B cell (primary cell): ENCODE measurements at regions not wholly inside any gene's neighbourhood (a gene's known extent, or its start where the extent isn't known, plus 50 kb on each side); places are given as distances from the start of the nearest gene placed in this dataset.

ENCODE experiments used
- ATAC-seq: fragments of 200-7000 bp; cut with Tn5 transposase; one replicate; pipeline ENCODE4 v1.10.0; 2021; ENCODE audit warnings: low read depth, mild to moderate bottlenecking, moderate number of reproducible peaks, moderate library complexity
- CTCF ChIA-PET: fragments of 350-600 bp; sonication (Branson Sonifier 250); formaldehyde crosslinking; loops from one replicate; lab custom pipeline; 2021; ENCODE audit warnings: antibody characterized with exemption, inconsistent platforms; lab: Charles Lee
- POLR2A ChIA-PET: fragments of 350-600 bp; sonication (Branson Sonifier 250); formaldehyde crosslinking; loops from one replicate; lab custom pipeline; 2021; ENCODE audit warnings: antibody characterized with exemption; lab: Charles Lee
- DNase-seq: peaks from one replicate; pipeline ENCODE4 v3.0.0; 2013
- H2AFZ ChIP-seq: 2 replicates; pipeline ENCODE4 v1.6.1; 2012; ENCODE audit warnings: mild to moderate bottlenecking, low read depth, low read length; ENCODE audit not compliant: insufficient read depth, poor library complexity, severe bottlenecking
- H3K27ac ChIP-seq, 2 donors: 1 replicate in 1 of 2; 2 replicates in 1 of 2; pipeline ENCODE4 v1.5.1; 2012 to 2013; ENCODE audit warnings: low read length in 2 of 2, mild to moderate bottlenecking in 2 of 2, moderate library complexity in 1 of 2
- H3K27me3 ChIP-seq, 4 experiments: fragments of 200-600 bp in 1 of 4; sonication (generic) in 1 of 4; replicated peaks in 1 of 4; 1 replicate in 2 of 4; 2 replicates in 2 of 4; pipeline versions ENCODE4 v1.6.1 to v1.7.0; 2013 to 2016; ENCODE audit warnings: low read length in 3 of 4, mild to moderate bottlenecking in 2 of 4, mixed read lengths in 1 of 4, moderate library complexity in 1 of 4; ENCODE audit not compliant: insufficient read depth in 4 of 4, control insufficient read depth in 3 of 4; ENCODE audit errors: control extremely low read depth in 1 of 4
- H3K36me3 ChIP-seq, 2 experiments: replicated peaks in 1 of 2; 1 replicate in 1 of 2; 2 replicates in 1 of 2; pipeline versions ENCODE4 v1.6.1 to v1.7.1; 2013; ENCODE audit warnings: low read length in 1 of 2; ENCODE audit not compliant: insufficient read depth in 2 of 2, control insufficient read depth in 1 of 2; ENCODE audit errors: control extremely low read depth in 1 of 2, extremely low read depth in 1 of 2
- H3K4me1 ChIP-seq, 2 donors: fragments of 200-600 bp in 1 of 2; sonication (generic) in 1 of 2; 1 replicate in 1 of 2; 2 replicates in 1 of 2; pipeline versions ENCODE4 v1.5.1 to v1.6.1; 2013 to 2017; ENCODE audit warnings: low read length in 2 of 2; ENCODE audit not compliant: control insufficient read depth in 2 of 2, insufficient read depth in 2 of 2
- H3K4me2 ChIP-seq: replicated peaks from 2 replicates; pipeline ENCODE3; 2012; ENCODE audit warnings: mild to moderate bottlenecking, low read depth, low read length; ENCODE audit not compliant: poor library complexity, severe bottlenecking
- H3K4me3 ChIP-seq, 5 experiments: fragments of 200-600 bp in 1 of 5; sonication (generic) in 1 of 5; 1 replicate in 3 of 5; 2 replicates in 2 of 5; pipeline versions ENCODE4 v1.5.1 to v1.7.0; 2011 to 2016; ENCODE audit warnings: low read length in 4 of 5, mild to moderate bottlenecking in 4 of 5, low read depth in 2 of 5, control low read depth in 1 of 5, moderate library complexity in 1 of 5; ENCODE audit not compliant: insufficient read depth in 1 of 5; ENCODE audit errors: control extremely low read depth in 1 of 5, extremely low read depth in 1 of 5
- H3K79me2 ChIP-seq: fragments of 200-600 bp; sonication (generic); one replicate; pipeline ENCODE4 v1.6.0; 2016; ENCODE audit warnings: low read length; ENCODE audit not compliant: control insufficient read depth, insufficient read depth
- H3K9ac ChIP-seq: fragments of 200-600 bp; sonication (generic); 2 replicates; pipeline ENCODE4 v1.6.1; 2017; ENCODE audit warnings: mild to moderate bottlenecking, low read length, moderate library complexity
- H3K9me3 ChIP-seq, 3 donors: one replicate each; pipeline versions ENCODE4 v1.6.1 to v1.7.1; 2013; ENCODE audit warnings: low read length in 2 of 3; ENCODE audit not compliant: control insufficient read depth in 2 of 3, insufficient read depth in 1 of 3; ENCODE audit errors: control extremely low read depth in 1 of 3
- H4K20me1 ChIP-seq: 2 replicates; pipeline ENCODE4 v1.6.0; 2012; ENCODE audit warnings: mild to moderate bottlenecking, low read length; ENCODE audit not compliant: insufficient read depth, control insufficient read depth, poor library complexity, severe bottlenecking
- H3K27ac Mint-ChIP-seq: one replicate; pipeline ENCODE4 v1.8.0; 2021; ENCODE audit warnings: mixed read lengths
- H3K27me3 Mint-ChIP-seq: one replicate; pipeline ENCODE4 v1.8.0; 2021; ENCODE audit warnings: mixed read lengths
- H3K4me1 Mint-ChIP-seq: one replicate; pipeline ENCODE4 v1.8.0; 2021; ENCODE audit warnings: mixed read lengths
- H3K4me3 Mint-ChIP-seq: one replicate; pipeline ENCODE4 v1.8.0; 2021; ENCODE audit warnings: mixed read lengths
- H3K9me3 Mint-ChIP-seq: one replicate; pipeline ENCODE4 v1.8.0; 2022; ENCODE audit warnings: mixed read lengths; ENCODE audit not compliant: insufficient read depth
- CTCF ChIP-seq: fragments of 200-600 bp; IDR thresholded peaks from one replicate; pipeline ENCODE4 v1.8.0; 2022; ENCODE audit warnings: antibody characterized with exemption, mild to moderate bottlenecking
- EZH2 ChIP-seq: IDR thresholded peaks from 2 replicates; pipeline ENCODE4 v1.6.1; 2012; ENCODE audit warnings: borderline replicate concordance, low read depth, mild to moderate bottlenecking, moderate library complexity, low read length; ENCODE audit not compliant: insufficient read depth, poor library complexity, severe bottlenecking
- WGBS: methylation state at CpG from one replicate; pipeline ENCODE4 v1.1.5; 2013; ENCODE audit warnings: missing lambda C conversion rate; ENCODE audit not compliant: insufficient coverage; 5-methylcytosine and 5-hydroxymethylcytosine counted together
- intact Hi-C: fragments of 100-400 bp; cut with micrococcal nuclease; formaldehyde crosslinking; loops from one replicate; pipeline ENCODE4 v1.10.0; 2022

DNA sequence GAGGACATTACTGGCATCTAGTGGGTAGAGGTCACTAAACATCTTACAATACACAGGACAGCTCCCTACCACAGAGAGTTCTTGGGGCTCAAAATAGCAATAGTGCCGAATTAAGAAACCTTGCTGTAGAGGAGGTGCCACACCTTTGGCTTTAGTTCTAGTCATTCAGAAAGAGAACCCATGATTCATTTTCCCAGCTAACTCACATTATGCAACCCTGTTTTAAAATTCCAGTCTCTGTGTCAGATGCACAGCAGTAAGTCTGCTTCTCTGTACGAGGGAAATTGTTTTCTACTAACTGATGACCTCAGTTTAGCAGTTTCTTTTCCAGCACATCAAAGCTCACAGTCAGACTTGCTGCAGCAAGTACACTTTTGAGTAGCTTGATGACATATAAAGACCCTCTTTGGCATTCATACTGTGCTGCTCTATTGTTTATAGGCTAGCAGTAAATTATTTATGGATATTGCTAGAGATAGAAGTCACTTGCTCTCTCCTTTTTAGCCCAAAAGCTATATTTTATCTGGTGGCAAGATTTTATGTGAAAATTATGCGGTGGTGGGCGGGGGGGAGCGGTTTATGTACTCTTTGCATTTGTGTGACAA lies 487.8 kb upstream of the MAGEB18 start:
- H3K4me2 ChIP-seq = no peak overlapping the region
- no peaks in the 10 kb centered on the region for H3K79me2 ChIP-seq
- H3K4me1 Mint-ChIP-seq = no peaks in the 10 kb centered on the region
- ChIA-PET POLR2A (no interaction called here), CTCF (no interaction called here)
- H3K9me3 ChIP-seq = no peaks in the 10 kb centered on the region
- no peaks in the 10 kb centered on the region for H3K36me3 ChIP-seq
- no peak overlapping the region for H2AFZ ChIP-seq
- H3K9ac ChIP-seq = no peak overlapping the region
- no CpG with 5 or more reads among the region's 5 CpGs for WGBS
- H3K4me3 Mint-ChIP-seq = no peak overlapping the region
- no peak for DNase-seq
- H3K4me3 ChIP-seq = no peak overlapping the region
- no peaks in the 10 kb centered on the region for H3K4me1 ChIP-seq
- TF ChIP-seq CTCF (no peak), EZH2 (no peak)
- intact Hi-C loops = no loop called here
- no peak overlapping the region for H3K27ac Mint-ChIP-seq
- no peak overlapping the region for H3K27ac ChIP-seq
- no peaks in the 10 kb centered on the region for H4K20me1 ChIP-seq
- H3K9me3 Mint-ChIP-seq = no peaks in the 10 kb centered on the region
- no peak for ATAC-seq
- H3K27me3 ChIP-seq = no peaks in the 10 kb centered on the region
- H3K27me3 Mint-ChIP-seq = no peaks in the 10 kb centered on the region

- Mint-ChIP-seq H3K27me3 (no peaks in the 10 kb centered on the region), H3K27ac (no peak overlapping the region), H3K9me3 (no peaks in the 10 kb centered on the region), H3K4me3 (no peak overlapping the region), H3K4me1 (no peaks in the 10 kb centered on the region)
- H3K4me3 ChIP-seq = no peak overlapping the region
- H3K27ac ChIP-seq = no peak overlapping the region
- no peaks in the 10 kb centered on the region for H4K20me1 ChIP-seq
- intact Hi-C loops = no loop called here
- WGBS = no CpG with 5 or more reads among the region's 3 CpGs
- no peaks in the 10 kb centered on the region for H3K36me3 ChIP-seq
- no peaks in the 10 kb centered on the region for H3K4me1 ChIP-seq
- ATAC-seq = no peak
- TF ChIP-seq EZH2 (no peak), CTCF (no peak)
- ChIA-PET CTCF (no interaction called here), POLR2A (no interaction called here)
- DNase-seq = no peak
- no peaks in the 10 kb centered on the region for H3K79me2 ChIP-seq
- H3K9ac ChIP-seq = no peak overlapping the region
- H2AFZ ChIP-seq = no peak overlapping the region
- H3K4me2 ChIP-seq = no peak overlapping the region
- H3K9me3 ChIP-seq = no peaks in the 10 kb centered on the region
- H3K27me3 ChIP-seq = no peaks in the 10 kb centered on the region
These were observed 478.8 kb upstream of the MAGEB18 start for GRCh38 chrX:25659317-25659716.
